Fibroblast of pulmonary artery (primary cell): ENCODE measurements at regions not wholly inside any gene's neighbourhood (a gene's known extent, or its start where the extent isn't known, plus 50 kb on each side); places are given as distances from the start of the nearest gene placed in this dataset.

Experiments
- DNase-seq: peaks from one replicate; pipeline ENCODE4 v3.0.0-alpha.2; 2010; ENCODE audit warnings: low read depth
- H3K4me3 ChIP-seq: replicated peaks from 2 replicates; pipeline ENCODE4 v1.5.1; 2011; ENCODE audit warnings: low read depth, mild to moderate bottlenecking, control low read depth, low read length, moderate library complexity
- CTCF ChIP-seq: IDR thresholded peaks from 2 replicates; pipeline ENCODE4 v1.5.1; 2011; ENCODE audit warnings: mild to moderate bottlenecking, control low read depth, low read length, inconsistent platforms; ENCODE audit errors: missing control alignments

- DNase-seq = no peak
- no peak for TF ChIP-seq CTCF
- H3K4me3 ChIP-seq = no peak overlapping the region
Observed at GRCh38 chr3:168862466-168862865, 766.7 kb upstream of the GOLIM4 start.

- TF ChIP-seq CTCF = no peak
- DNase-seq = no peak
- no peak overlapping the region for H3K4me3 ChIP-seq
Observed at GRCh38 chr3:168860592-168860991, 764.9 kb upstream of the GOLIM4 start.

- no peak for TF ChIP-seq CTCF
- no peak overlapping the region for H3K4me3 ChIP-seq
- DNase-seq = no peak
Observed at GRCh38 chr3:168860028-168860427, 764.3 kb upstream of the GOLIM4 start.

- TF ChIP-seq CTCF = no peak
- DNase-seq = no peak
- no peak overlapping the region for H3K4me3 ChIP-seq
Observed at GRCh38 chr3:168859574-168859973, 763.9 kb upstream of the GOLIM4 start.

- H3K4me3 ChIP-seq = no peak overlapping the region
- no peak for DNase-seq
- TF ChIP-seq CTCF = no peak
Observed at GRCh38 chr3:168859143-168859542, 763.4 kb upstream of the GOLIM4 start.

- no peak for DNase-seq
- H3K4me3 ChIP-seq = no peak overlapping the region
- TF ChIP-seq CTCF = no peak
Observed at GRCh38 chr3:168858327-168858726, 762.6 kb upstream of the GOLIM4 start.

GRCh38 chr3:168850109-168850508, 754.4 kb upstream of the GOLIM4 start:
- no peak for DNase-seq
- H3K4me3 ChIP-seq = no peak overlapping the region
- TF ChIP-seq CTCF = no peak
